GM23248 (cell line): ENCODE measurements at regions not wholly inside any gene's neighbourhood (a gene's known extent, or its start where the extent isn't known, plus 50 kb on each side); places are given as distances from the start of the nearest gene placed in this dataset.
"Not testable (repeated sequence)": the region's sequence is repeated elsewhere in the genome, so short reads cannot be mapped to it uniquely, and the experiment has no call there.

Experiments used
- DNase-seq: peaks from one replicate; pipeline ENCODE4 v3.0.0-alpha.2; 2015
- H2AFZ ChIP-seq: fragments of 200-600 bp; sonication (generic); 2 replicates; pipeline ENCODE4 v1.6.1; 2016; ENCODE audit warnings: antibody characterized with exemption
- H3F3A ChIP-seq: fragments of 200-600 bp; sonication (generic); 2 replicates; pipeline ENCODE4 v1.6.1; 2016; ENCODE audit warnings: mild to moderate bottlenecking, antibody characterized with exemption, mixed run types; ENCODE audit not compliant: insufficient read depth
- H3K27ac ChIP-seq: fragments of 200-600 bp; sonication (generic); 2 replicates; pipeline ENCODE4 v1.5.1; 2016; ENCODE audit warnings: mild to moderate bottlenecking
- H3K27me3 ChIP-seq: fragments of 200-600 bp; sonication (generic); replicated peaks from 2 replicates; pipeline ENCODE4 v1.6.1; 2016; ENCODE audit warnings: mild to moderate bottlenecking; ENCODE audit not compliant: insufficient read depth
- H3K36me3 ChIP-seq: fragments of 200-600 bp; sonication (generic); 2 replicates; pipeline ENCODE4 v1.6.1; 2016; ENCODE audit warnings: low read depth, mild to moderate bottlenecking
- H3K4me1 ChIP-seq: fragments of 200-600 bp; sonication (generic); 2 replicates; pipeline ENCODE4 v1.6.1; 2016; ENCODE audit warnings: mild to moderate bottlenecking; ENCODE audit not compliant: insufficient read depth
- H3K4me2 ChIP-seq: fragments of 200-600 bp; sonication (generic); one replicate; pipeline ENCODE4 v1.6.1; 2016; ENCODE audit warnings: mild to moderate bottlenecking; ENCODE audit not compliant: unreplicated experiment
- H3K4me3 ChIP-seq: fragments of 200-600 bp; sonication (generic); 2 replicates; pipeline ENCODE4 v1.5.1; 2016; ENCODE audit warnings: mild to moderate bottlenecking
- H3K79me2 ChIP-seq: fragments of 200-600 bp; sonication (generic); 2 replicates; pipeline ENCODE4 v1.6.1; 2016; ENCODE audit warnings: mild to moderate bottlenecking; ENCODE audit not compliant: insufficient read depth
- H3K9ac ChIP-seq: fragments of 200-600 bp; sonication (generic); 2 replicates; pipeline ENCODE4 v1.6.1; 2016; ENCODE audit warnings: mild to moderate bottlenecking
- H3K9me2 ChIP-seq: fragments of 200-600 bp; sonication (generic); 2 replicates; pipeline ENCODE4 v1.6.1; 2016; ENCODE audit warnings: mixed run types, mild to moderate bottlenecking, moderate library complexity; ENCODE audit not compliant: insufficient read depth
- H3K9me3 ChIP-seq: fragments of 200-600 bp; sonication (generic); one replicate; pipeline ENCODE4 v1.6.1; 2017; ENCODE audit warnings: low read depth
- H4K20me1 ChIP-seq: fragments of 200-600 bp; sonication (generic); 2 replicates; pipeline ENCODE4 v1.6.0; 2016; ENCODE audit not compliant: insufficient read depth
- EZH2 ChIP-seq: fragments of 200-600 bp; sonication (generic); IDR thresholded peaks from 2 replicates; pipeline ENCODE4 v1.6.1; 2018; ENCODE audit warnings: antibody characterized with exemption, mild to moderate bottlenecking; ENCODE audit not compliant: insufficient read depth, poor library complexity, severe bottlenecking
- EZH2phosphoT487 ChIP-seq: fragments of 200-600 bp; sonication (generic); IDR thresholded peaks from 2 replicates; pipeline ENCODE4 v1.6.1; 2018; ENCODE audit warnings: antibody characterized with exemption, moderate library complexity, mild to moderate bottlenecking, low read depth; ENCODE audit not compliant: insufficient read depth
- WGBS, 2 experiments: methylation state at CpG; one replicate each; pipeline ENCODE4 v1.1.6; 2015 to 2017; ENCODE audit warnings: low lambda C conversion rate in 2 of 2, low coverage in 1 of 2; ENCODE audit errors: missing lambda C conversion rate in 2 of 2; 5-methylcytosine and 5-hydroxymethylcytosine counted together
- in situ Hi-C: fragments of 300-500 bp; cut with MboI; formaldehyde crosslinking; loops from 2 replicates; pipeline ENCODE4 v1.15.0; 2020

DNA sequence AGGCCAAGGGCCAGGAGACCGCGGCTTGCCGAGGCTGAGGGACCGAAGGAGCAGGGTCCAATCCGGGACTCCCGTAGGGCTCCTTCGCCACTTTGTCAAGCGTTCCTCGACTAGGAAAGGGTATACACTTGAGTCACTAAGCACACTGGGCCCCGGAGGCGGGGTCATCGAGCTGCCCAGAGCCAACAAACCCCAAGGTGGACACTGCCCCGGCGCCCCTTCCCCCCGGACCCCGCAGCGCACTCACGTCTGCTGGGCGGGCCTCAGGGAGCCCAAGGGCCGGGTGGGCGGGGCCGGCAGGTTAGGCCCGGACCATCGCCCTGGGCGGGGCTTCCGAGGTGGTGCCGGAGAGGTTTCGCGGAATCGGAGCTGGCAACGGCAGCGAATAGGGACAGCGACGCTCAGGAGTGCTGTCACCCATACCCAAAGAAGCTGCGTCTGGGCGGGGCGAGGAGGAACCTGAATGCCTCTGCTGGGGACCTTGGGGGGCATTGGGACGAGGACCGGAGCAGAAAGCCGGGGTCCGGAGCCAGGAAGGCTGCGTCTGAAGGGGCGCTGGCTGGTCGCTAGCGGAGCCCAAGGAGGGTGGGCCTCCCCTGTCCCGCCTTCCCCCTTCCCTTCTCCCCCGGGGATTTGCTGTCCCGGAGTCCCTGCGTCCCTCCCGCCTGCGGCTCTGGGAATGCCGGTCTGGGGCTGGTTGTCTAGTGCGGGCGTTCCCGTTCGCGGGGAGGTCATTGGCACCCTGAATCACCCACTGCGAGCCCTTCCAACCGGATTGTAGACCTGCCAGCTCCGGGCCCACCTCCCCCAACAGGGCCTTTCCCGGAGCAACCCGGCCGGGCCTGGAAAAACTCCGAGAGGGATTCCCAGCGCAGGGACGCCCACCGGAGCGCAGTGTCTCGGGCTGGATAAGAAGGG is 118.2 kb upstream of the SMURF2 start:
- Histone ChIP-seq H3K36me3 (no peaks in the 10 kb centered on the region), H4K20me1 (no peaks in the 10 kb centered on the region), H3K79me2 (no peaks in the 10 kb centered on the region), H3K9ac (no peak overlapping the region), H3K27ac (no peak overlapping the region), H3K4me1 (peaks cover 16% of the 10 kb centered on the region), H3K4me3 (peak overlapping the region; percentile 44; the same call in 1 of the 2 replicates), H3K27me3 (peaks cover 21% of the 10 kb centered on the region), H3K4me2 (peak overlapping the region; percentile 52), H3K9me2 (no peaks in the 10 kb centered on the region), H3K9me3 (no peaks in the 10 kb centered on the region), H3F3A (no peaks in the 10 kb centered on the region), H2AFZ (no peak overlapping the region)
- DNase-seq: peak; percentile 51
- TF ChIP-seq EZH2 (peak; percentile 77), EZH2phosphoT487 (0 out of 2 replicates have a peak, but pooled peaks have one; percentile 18)
- in situ Hi-C loops: no loop called here
- 6 to 8% methylated on average over 42 to 69 of the region's 69 CpGs for WGBS, 2 experiments

DNA sequence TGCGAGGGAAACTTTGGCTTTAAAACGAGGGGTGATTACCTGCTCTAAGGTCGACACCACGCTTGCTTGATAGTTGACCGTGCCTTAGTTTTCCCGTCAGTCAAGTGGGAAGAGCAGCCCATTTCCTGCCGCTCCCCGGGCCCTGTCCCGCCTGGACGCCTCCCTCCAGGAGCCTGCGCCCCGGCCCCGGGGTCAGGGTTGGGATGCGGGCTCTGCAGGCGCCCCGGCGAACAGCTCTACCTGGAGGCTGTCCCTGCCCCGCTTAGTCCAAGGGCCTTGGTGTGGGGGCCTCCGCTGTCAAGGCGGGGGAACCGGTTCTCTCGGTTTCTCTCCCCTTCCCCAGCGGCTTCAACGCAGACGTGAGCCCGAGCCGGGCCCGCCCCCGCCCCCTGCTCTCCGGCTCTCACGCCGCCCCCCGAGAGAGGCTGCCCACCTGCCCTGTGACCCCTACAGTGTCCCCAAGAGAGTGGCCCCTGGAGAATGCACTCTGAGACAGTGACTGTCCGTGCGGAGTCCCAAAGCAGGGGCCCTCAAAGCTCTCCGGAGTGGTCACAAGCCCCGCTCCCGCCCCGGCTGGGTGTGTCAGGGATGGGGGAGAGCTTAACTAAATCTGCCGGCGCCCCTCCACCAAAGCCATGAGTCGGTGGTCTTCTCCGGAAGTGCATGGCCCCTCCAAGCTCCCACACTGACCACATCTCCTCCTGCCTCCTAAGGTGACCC is 117.4 kb upstream of the SMURF2 start:
- no peak overlapping the region for H3K27ac ChIP-seq
- in situ Hi-C loops: no loop called here
- H4K20me1 ChIP-seq: no peaks in the 10 kb centered on the region
- no peaks in the 10 kb centered on the region for H3K9me2 ChIP-seq
- H2AFZ ChIP-seq: no peak overlapping the region
- H3K4me2 ChIP-seq: no peak overlapping the region
- 21 to 29% methylated on average over 28 to 43 of the region's 43 CpGs for WGBS, 2 experiments
- peaks cover 16% of the 10 kb centered on the region for H3K4me1 ChIP-seq
- peaks cover 21% of the 10 kb centered on the region for H3K27me3 ChIP-seq
- no peak for DNase-seq
- no peak overlapping the region for H3K4me3 ChIP-seq
- no peaks in the 10 kb centered on the region for H3F3A ChIP-seq
- no peaks in the 10 kb centered on the region for H3K9me3 ChIP-seq
- no peak overlapping the region for H3K9ac ChIP-seq
- no peaks in the 10 kb centered on the region for H3K36me3 ChIP-seq
- H3K79me2 ChIP-seq: no peaks in the 10 kb centered on the region
- 0 out of 2 replicates have a peak, but pooled peaks have one; percentile 11 for TF ChIP-seq EZH2phosphoT487
- peak; percentile 57 for TF ChIP-seq EZH2

DNA sequence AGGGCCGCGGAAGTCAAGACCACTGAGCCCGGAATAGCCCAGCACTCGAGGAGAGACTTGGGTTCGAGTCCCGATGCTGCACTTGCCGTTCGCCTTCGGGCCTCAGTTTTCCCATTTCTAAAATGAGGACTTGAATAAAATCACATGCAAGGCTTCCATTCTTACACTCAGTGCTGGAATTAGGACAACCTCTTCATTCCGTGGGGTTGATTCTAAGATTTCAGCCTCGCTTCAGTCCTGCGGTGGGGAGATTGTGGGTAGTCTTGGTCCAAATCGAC is 116.9 kb upstream of the SMURF2 start:
- in situ Hi-C loops, H3K79me2 ChIP-seq, H3K9ac ChIP-seq, H3F3A ChIP-seq, H3K9me3 ChIP-seq, H2AFZ ChIP-seq, H3K36me3 ChIP-seq, H4K20me1 ChIP-seq, DNase-seq, H3K27ac ChIP-seq, H3K9me2 ChIP-seq: not testable (repeated sequence)
- H3K4me2 ChIP-seq: peak overlapping the region; percentile 50
- 16 to 20% methylated on average over 13 of the region's 13 CpGs for WGBS, 2 experiments
- H3K4me3 ChIP-seq: peak overlapping the region; percentile 8; the same call in 1 of the 2 replicates
- H3K27me3 ChIP-seq: peaks cover 21% of the 10 kb centered on the region
- peak; percentile 76; the same call in 1 of the 2 replicates for TF ChIP-seq EZH2phosphoT487
- peak; percentile 85 for TF ChIP-seq EZH2
- peaks cover 16% of the 10 kb centered on the region for H3K4me1 ChIP-seq

DNA sequence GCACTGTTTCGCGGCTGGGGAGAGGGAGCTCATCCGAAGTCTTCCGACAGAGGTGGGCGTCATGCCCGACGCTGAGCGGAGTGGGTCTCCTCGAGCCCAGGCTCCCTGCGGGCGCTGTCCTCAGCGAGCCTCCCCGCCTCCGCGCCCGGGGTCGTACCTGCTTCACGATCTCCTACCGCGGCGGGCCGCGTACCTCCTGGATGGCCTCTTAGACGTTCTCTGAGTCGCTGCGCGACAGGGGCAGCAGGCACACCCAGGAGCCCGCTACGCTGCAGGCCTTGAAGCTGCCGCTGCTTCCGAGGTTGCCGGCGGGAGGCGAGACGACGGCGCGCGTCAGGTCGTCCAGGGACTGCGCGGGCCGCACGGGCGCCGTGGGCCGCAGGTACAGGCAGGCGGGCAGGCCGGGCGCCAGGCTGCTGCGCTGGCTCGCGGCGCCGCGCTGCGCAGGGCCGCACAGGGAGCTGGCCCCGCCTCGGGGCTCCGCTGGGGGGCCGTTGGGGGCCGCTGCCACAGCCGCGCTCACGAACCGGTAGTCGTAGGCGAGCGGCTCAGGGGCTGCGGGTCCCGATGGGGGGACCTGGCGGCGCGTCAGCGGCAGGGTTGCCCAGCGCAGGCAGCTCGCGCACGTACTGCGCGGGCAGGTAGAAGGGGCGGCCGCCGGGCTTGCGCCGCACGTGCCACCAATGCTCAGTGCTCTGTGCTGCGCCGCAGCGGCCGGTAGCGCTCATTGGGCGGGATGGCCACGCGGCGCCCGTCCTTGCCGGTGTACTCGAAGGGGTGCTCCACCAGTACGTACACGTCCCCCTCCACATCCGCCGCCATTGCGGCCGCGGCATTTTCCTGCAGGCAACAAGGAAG is 116.4 kb upstream of the SMURF2 start:
- H3K4me1 ChIP-seq: peaks cover 16% of the 10 kb centered on the region
- H4K20me1 ChIP-seq: no peaks in the 10 kb centered on the region
- H3K9me2 ChIP-seq: no peaks in the 10 kb centered on the region
- H3K4me2 ChIP-seq: peak overlapping the region; percentile 50
- H3K27ac ChIP-seq: no peak overlapping the region
- WGBS, 2 experiments: 4 to 6% methylated on average over 64 to 72 of the region's 107 CpGs
- TF ChIP-seq EZH2 (no peak), EZH2phosphoT487 (0 out of 2 replicates have a peak, but pooled peaks have one; percentile 68)
- no peak overlapping the region for H3K9ac ChIP-seq
- peak; percentile 47 for DNase-seq
- H3K27me3 ChIP-seq: peaks cover 21% of the 10 kb centered on the region
- no peaks in the 10 kb centered on the region for H3K79me2 ChIP-seq
- no peaks in the 10 kb centered on the region for H3F3A ChIP-seq
- peak overlapping the region; percentile 30 for H3K4me3 ChIP-seq
- H3K9me3 ChIP-seq: no peaks in the 10 kb centered on the region
- in situ Hi-C loops: no loop called here
- H3K36me3 ChIP-seq: no peaks in the 10 kb centered on the region
- no peak overlapping the region for H2AFZ ChIP-seq
